Germinal center (tissue), 1 donor: ENCODE measurements at regions not wholly inside any gene's neighbourhood (a gene's known extent, or its start where the extent isn't known, plus 50 kb on each side); places are given as distances from the start of the nearest gene placed in this dataset.
"Not testable (repeated sequence)": the region's sequence is repeated elsewhere in the genome, so short reads cannot be mapped to it uniquely, and the experiment has no call there.

Source experiments
- DNase-seq: peaks from one replicate; pipeline ENCODE4 v3.0.0; 2012; ENCODE audit warnings: mixed read lengths, low spot score

GRCh38 chr6:128738112-128738511 is 144.8 kb upstream of the LAMA2 start:
- DNase-seq: no peak

GRCh38 chr6:128736780-128737179 is 146.2 kb upstream of the LAMA2 start:
- DNase-seq: no peak

GRCh38 chr6:128731249-128732165 is 151.4 kb upstream of the LAMA2 start:
- DNase-seq: no peak

DNA sequence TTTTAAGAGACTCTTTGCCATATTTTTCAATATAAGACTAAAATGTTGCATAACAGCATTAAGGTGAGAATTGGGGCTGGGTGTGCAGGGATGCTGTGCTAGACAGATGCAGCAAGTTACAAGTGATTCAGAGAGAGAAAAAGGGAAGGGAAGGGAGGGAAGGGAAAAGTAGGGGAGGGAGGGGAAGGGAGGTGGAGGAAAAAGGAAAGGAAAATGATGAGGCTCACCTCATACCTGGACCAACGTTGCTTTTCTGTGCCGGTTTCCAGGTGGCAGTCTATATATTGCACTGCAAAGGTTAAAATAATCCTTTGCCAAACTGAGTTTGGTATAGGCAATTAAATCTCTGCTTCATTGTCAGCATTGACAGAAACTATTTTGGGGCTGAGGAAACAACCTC is 155.4 kb upstream of the LAMA2 start:
- DNase-seq: no peak

GRCh38 chr6:128725271-128726233 is 157.4 kb upstream of the LAMA2 start:
- peak; percentile 2 for DNase-seq

- no peak for DNase-seq
Measured at GRCh38 chr6:128724738-128725137, 158.2 kb upstream of the LAMA2 start.

DNA sequence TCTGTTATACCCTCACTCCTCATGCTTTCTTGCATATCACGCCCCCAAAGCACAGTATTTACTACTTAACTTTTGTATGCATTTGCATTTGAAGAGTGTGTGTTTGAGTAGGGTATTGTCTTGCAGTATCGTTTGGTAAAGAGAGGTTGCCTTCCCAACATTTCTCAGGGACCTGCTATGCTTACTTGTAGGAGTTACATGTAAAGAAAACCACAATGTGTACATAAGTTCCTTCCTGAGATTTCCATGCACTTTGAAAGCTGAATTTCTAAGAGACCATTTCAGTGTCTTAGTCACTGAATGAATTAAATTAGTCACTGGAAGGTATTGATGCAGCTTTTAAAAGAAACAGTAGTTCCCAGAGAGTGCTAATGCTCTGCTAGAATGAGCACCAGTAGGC is 159.3 kb upstream of the LAMA2 start:
- no peak for DNase-seq

DNA sequence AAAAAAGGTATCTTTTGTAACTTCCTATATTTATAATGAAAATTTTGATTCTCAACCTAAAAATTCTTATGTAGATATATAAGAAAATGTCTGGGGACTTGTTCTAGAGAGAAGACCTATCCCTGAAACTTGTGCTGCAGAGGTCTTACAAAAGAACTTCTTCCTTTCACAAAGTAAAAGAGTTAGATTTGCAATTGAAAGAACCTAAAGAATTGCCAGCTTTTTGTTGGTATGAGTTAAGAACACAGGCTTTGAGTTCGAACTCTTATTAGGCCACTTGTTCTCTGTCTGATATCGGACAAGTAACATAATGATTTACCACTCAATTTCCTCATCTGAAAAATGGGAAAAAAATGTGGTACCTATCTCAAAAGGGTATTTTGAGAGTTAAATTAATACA is 162.0 kb upstream of the LAMA2 start:
- no peak for DNase-seq

GRCh38 chr6:128719786-128720185 is 163.2 kb upstream of the LAMA2 start:
- no peak for DNase-seq

DNA sequence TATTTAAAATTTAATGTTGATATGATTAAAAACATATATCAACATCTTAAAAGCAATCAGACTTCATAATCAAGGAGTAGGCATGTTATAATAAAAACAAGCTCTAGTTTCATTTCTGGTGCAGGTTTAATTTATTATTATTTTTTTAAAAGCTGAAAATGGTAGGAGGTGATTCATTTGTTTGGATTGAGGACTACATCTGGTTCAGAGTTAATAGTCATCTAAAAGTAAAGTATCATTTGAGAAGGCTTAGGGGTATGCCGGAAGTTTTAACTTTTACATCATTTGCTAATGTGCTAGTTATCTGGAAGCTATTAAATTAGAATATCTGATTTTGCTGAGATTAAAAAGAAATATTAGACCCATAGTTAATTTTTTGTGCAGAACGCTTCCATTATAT is 169.5 kb upstream of the LAMA2 start:
- DNase-seq: no peak

DNA sequence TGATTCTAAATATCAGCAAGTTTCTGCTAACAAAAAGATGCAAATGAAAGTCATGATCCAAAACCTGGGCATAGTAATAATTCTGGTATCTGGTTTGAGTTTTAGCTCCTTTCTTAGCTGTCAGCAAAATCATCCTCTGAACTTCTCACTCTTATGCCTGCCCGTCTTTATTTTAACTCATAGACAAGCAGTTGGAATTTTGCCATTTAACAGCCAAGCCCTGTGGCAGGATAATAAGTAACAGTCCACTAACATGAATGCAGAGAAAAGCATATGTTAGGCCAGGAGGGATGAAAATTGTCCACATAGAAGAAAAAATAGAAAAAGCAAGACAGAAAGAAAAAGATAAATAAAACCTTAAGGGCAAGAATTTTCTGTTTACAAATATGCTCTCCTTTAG is 170.0 kb upstream of the LAMA2 start:
- DNase-seq: no peak

DNA sequence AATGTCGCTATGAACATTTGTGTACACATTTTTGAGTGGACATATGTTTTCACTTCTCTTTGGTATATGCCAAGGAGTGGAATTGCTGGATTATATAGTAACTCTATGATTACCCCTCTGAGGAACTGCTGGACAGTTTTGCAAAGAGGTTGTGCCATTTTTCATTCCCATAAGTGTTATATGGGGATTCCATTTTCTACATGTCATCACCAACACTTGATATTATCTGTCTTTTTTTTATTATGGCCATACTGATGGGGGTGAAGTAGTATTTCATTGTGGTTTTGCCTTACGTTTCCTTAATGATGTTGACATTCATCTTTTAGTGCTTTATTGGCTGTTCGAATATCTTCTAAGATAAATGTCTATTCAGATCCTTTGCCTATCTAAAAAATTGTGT is 171.8 kb upstream of the LAMA2 start:
- no peak for DNase-seq

DNA sequence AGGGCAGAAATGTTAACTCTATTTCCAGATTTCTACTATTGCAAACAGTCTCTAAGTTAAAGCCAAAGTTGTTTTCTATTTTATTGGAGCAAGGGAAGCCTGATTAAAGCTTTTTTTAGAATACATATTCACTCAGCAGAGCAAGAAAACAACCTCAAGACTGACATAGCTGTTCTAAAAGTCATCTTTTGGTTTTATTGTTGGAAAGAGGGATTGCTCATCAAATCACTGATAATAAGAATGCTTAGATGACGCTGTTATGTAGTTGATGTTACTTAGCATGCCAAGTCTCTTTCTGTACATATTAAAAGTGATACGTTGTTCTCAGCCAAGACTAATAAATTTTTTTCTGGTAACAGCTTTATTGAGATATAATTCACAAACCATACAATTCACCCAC is 172.6 kb upstream of the LAMA2 start:
- no peak for DNase-seq

- no peak for DNase-seq
Measured at GRCh38 chr6:128704601-128705000, 178.3 kb upstream of the LAMA2 start.

DNA sequence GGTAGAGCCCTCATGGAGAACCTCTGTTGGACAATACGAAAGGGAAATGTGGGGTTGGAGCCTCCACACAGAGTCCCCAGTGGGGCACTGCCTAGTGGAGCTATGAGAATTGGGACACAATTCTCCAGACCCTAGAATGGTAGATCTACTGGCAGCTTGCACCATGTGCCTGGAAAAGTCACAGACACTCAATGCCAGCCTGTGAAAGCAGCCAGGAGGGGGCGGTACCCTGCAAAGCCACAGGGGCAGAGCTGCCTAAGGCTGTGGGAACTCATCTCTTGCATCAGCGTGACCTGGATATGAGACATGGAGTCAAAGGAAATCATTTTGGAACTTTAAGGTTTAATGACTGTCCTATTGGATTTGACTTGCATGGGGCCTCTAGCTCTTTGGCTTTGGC is 179.1 kb upstream of the LAMA2 start:
- DNase-seq: not testable (repeated sequence)

DNA sequence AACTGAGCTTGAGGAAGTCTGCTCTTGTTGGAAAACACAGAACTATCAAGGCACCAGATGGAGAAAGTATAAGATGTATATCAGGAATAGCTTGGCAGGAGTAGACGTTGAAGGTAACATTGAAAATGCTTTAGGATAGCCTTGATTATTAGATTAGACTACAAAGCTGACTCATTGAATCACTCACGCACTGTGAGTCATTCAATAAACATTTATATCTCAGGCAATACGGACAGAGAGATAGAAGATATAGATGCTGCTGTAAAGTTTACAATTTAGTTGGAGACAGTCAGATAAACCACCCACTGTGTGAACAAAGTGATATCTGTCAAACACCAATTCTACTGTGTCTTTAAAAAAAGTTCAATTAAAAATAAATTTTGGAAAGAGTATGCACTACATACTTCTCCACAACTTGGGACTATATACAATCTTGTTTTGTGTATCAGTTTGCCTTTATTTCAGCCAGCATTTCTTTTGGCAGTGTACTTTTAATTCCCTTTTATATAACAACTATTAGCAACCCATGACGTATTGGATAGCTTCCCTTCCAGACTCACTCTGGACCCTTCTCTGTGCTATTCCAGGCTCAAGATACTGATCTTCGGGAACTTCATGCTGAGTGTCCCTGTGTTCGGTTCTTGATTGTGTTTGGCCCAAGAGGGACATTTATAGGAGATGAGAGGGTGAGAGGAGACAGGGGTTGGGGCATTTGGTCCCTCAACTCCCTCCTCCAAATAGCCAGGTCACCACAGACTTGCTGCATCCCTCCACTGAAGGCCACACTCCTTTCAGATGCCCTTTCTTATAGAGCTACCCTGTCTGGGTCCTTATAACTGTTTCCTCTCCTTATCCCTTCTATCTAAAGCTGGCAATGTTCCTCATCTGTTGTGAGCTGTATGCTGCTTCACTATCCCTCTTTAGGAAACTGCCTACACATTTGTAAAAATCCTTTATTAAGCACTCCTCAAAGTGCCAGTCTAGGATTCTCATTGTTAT is 176.6 kb upstream of the PTPRK start:
- no peak for DNase-seq

GRCh38 chr6:128694303-128695009 is 174.1 kb upstream of the PTPRK start:
- DNase-seq: no peak

- no peak for DNase-seq
Measured at GRCh38 chr6:128690063-128690462, 169.7 kb upstream of the PTPRK start.

DNA sequence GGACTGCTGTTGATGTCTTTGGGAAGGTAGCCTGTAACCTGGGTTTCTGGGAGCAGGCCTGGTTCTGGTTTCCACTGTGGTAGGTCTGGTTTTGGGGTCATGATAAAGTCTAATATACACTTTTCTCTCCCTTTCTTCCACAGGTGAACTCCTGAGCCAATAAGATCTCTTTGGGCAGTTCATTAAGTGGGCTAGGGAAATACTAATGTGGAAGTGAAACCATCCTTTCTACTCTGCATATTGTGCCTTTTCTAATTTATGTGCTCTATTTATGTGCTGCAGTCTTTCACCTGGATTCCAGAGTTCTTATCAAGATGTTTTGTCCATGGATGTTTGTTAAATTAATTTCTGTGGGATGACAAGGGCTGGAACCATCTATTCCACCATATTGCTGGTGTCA is 165.7 kb upstream of the PTPRK start:
- no peak for DNase-seq

DNA sequence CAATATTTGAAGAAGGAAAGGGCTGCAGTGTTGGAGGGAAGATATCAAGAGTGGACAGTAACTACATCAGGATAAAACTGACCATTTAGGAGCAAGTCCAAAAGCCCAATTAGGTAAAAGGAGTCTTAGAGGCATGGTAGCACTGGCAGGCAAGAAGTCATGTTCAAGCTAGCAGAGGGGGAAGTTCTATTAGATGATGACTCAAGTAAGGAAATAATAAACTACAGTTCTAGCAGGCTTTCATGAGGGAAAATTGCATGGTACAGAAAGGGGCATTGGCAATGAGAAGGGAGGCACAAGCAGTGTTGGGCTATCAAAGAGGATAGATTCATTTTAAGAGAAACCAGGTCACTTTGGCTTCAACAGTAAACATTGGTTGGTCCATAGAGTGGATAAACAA is 156.1 kb upstream of the PTPRK start:
- no peak for DNase-seq

- DNase-seq: no peak
Measured at GRCh38 chr6:128672023-128672422, 151.6 kb upstream of the PTPRK start.
